Upper lobe of left lung (tissue), 6 donors: ENCODE measurements at regions not wholly inside any gene's neighbourhood (a gene's known extent, or its start where the extent isn't known, plus 50 kb on each side); places are given as distances from the start of the nearest gene placed in this dataset.

Source experiments
- ATAC-seq, 2 donors: fragments of 200-7000 bp; cut with Tn5 transposase; one replicate each; pipeline ENCODE4 v1.9.1; 2022; ENCODE audit warnings: mild to moderate bottlenecking in 2 of 2, moderate library complexity in 2 of 2; ENCODE audit not compliant: low FRiP score in 2 of 2
- DNase-seq, 2 donors: peaks; one replicate each; pipeline ENCODE4 v3.0.0-alpha.2; 2019 to 2020
- H3K27ac ChIP-seq, 4 donors: fragments of 200-600 bp; sonication (generic); one replicate each; pipeline ENCODE4 v1.5.1; 2016 to 2019
- H3K27me3 ChIP-seq, 4 donors: fragments of 200-600 bp; sonication (generic); one replicate each; pipeline ENCODE4 v1.5.1; 2017 to 2019
- H3K36me3 ChIP-seq, 4 donors: fragments of 200-600 bp; sonication (generic); one replicate each; pipeline ENCODE4 v1.5.1; 2016 to 2019
- H3K4me1 ChIP-seq, 4 donors: fragments of 200-600 bp; sonication (generic); one replicate each; pipeline ENCODE4 v1.5.1; 2018 to 2019
- H3K4me3 ChIP-seq, 4 donors: fragments of 200-600 bp; sonication (generic); one replicate each; pipeline ENCODE4 v1.5.1; 2017 to 2019; ENCODE audit warnings: mild to moderate bottlenecking in 2 of 4, moderate library complexity in 1 of 4
- H3K9me3 ChIP-seq, 4 donors: fragments of 200-600 bp; sonication (generic); one replicate each; pipeline ENCODE4 v1.5.1; 2018 to 2019
- CTCF ChIP-seq, 6 experiments: fragments of 450-650 bp in 4 of 6; fragments of 200-600 bp in 2 of 6; sonication (generic) in 2 of 6; IDR thresholded peaks; one replicate each; pipeline ENCODE4 v1.5.1; 2016 to 2019; ENCODE audit warnings: antibody characterized with exemption in 6 of 6
- EP300 ChIP-seq, 4 donors: sonication (generic); formaldehyde crosslinking; IDR thresholded peaks; one replicate each; pipeline ENCODE4 v1.5.1; 2017; ENCODE audit warnings: antibody characterized with exemption in 4 of 4, control low read depth in 2 of 4
- POLR2A ChIP-seq, 4 donors: fragments of 450-650 bp; IDR thresholded peaks; one replicate each; pipeline ENCODE4 v1.5.1; 2016 to 2017; ENCODE audit warnings: antibody characterized with exemption in 4 of 4, mild to moderate bottlenecking in 2 of 4
- POLR2AphosphoS5 ChIP-seq, 2 donors: sonication (generic); formaldehyde crosslinking; IDR thresholded peaks; one replicate each; pipeline ENCODE4 v1.5.1; 2017; ENCODE audit warnings: antibody characterized with exemption in 2 of 2
- WGBS, 2 donors: methylation state at CpG; one replicate each; pipeline ENCODE4 v1.1.5; 2017 to 2018; 5-methylcytosine and 5-hydroxymethylcytosine counted together
- donor health status: DM: no; HTN: no; CAD: no; lungs with moderate emphysema.
- donor health status: DM: no; HTN: yes; CAD: no; lungs with severe emphysema.

GRCh38 chr12:18953505-18953904 lies 176.0 kb upstream of the PLEKHA5 start:
- WGBS, 2 donors: 11 to 15% methylated on average over 1 of the region's 1 CpG
- no peak for DNase-seq
- no peak overlapping the region for H3K27ac ChIP-seq

GRCh38 chr12:18955594-18955993 lies 173.9 kb upstream of the PLEKHA5 start:
- DNase-seq: no peak
- Histone ChIP-seq H3K36me3 (no peaks in the 10 kb centered on the region), H3K27ac (no peak overlapping the region), H3K4me3 (no peak overlapping the region), H3K9me3 (no peaks in the 10 kb centered on the region), H3K4me1 (peaks cover 0 to 2% (median 0%) of the 10 kb centered on the region in 4 donors), H3K27me3 (no peaks in the 10 kb centered on the region)
- 76 to 85% methylated on average over 3 of the region's 3 CpGs for WGBS, 2 donors
- ATAC-seq: no peak
- no peak for TF ChIP-seq EP300 (IDR thresholded peaks at IDR 0.05)
- no peak for TF ChIP-seq POLR2A (IDR thresholded peaks at IDR 0.05)
- TF ChIP-seq CTCF (IDR thresholded peaks at IDR 0.05): no peak
- no peak for TF ChIP-seq POLR2AphosphoS5 (IDR thresholded peaks at IDR 0.05)

More at GRCh38 chr12:18953505-18953904, 176.0 kb upstream of the PLEKHA5 start:
- no peak overlapping the region for H3K4me3 ChIP-seq
- H3K4me1 ChIP-seq: peaks cover 0 to 2% (median 0%) of the 10 kb centered on the region in 4 donors
- TF ChIP-seq CTCF (IDR thresholded peaks at IDR 0.05) (no peak), POLR2AphosphoS5 (IDR thresholded peaks at IDR 0.05) (no peak), POLR2A (IDR thresholded peaks at IDR 0.05) (no peak), EP300 (IDR thresholded peaks at IDR 0.05) (no peak)
- no peaks in the 10 kb centered on the region for H3K36me3 ChIP-seq
- no peak for ATAC-seq
- no peaks in the 10 kb centered on the region for H3K27me3 ChIP-seq
- H3K9me3 ChIP-seq: no peaks in the 10 kb centered on the region

GRCh38 chr12:18965203-18965602 lies 164.3 kb upstream of the PLEKHA5 start:
- Histone ChIP-seq H3K36me3 (no peaks in the 10 kb centered on the region), H3K9me3 (no peaks in the 10 kb centered on the region), H3K27me3 (no peaks in the 10 kb centered on the region), H3K4me3 (no peak overlapping the region), H3K4me1 (peaks cover 0 to 12% (median 5%) of the 10 kb centered on the region in 4 donors), H3K27ac (no peak overlapping the region)
- TF ChIP-seq POLR2A (IDR thresholded peaks at IDR 0.05) (no peak), CTCF (IDR thresholded peaks at IDR 0.05) (no peak), EP300 (IDR thresholded peaks at IDR 0.05) (no peak)
- peak in 1 of 2 donors; percentile 15 for ATAC-seq
- DNase-seq: peak in 1 of 2 donors; percentile 43
- WGBS, 2 donors: 65 to 80% methylated on average over 2 of the region's 2 CpGs

GRCh38 chr12:18966954-18967353 lies 162.6 kb upstream of the PLEKHA5 start:
- DNase-seq (no peak), ATAC-seq (no peak)
- H3K27me3 ChIP-seq: no peaks in the 10 kb centered on the region
- 63 to 96% methylated on average over 2 to 3 of the region's 3 CpGs for WGBS, 2 donors
- peaks cover 0 to 12% (median 5%) of the 10 kb centered on the region in 4 donors for H3K4me1 ChIP-seq
- no peak overlapping the region for H3K4me3 ChIP-seq
- H3K36me3 ChIP-seq: no peaks in the 10 kb centered on the region
- H3K9me3 ChIP-seq: no peaks in the 10 kb centered on the region
- TF ChIP-seq EP300 (IDR thresholded peaks at IDR 0.05) (no peak), POLR2AphosphoS5 (IDR thresholded peaks at IDR 0.05) (no peak), CTCF (IDR thresholded peaks at IDR 0.05) (no peak), POLR2A (IDR thresholded peaks at IDR 0.05) (no peak)
- no peak overlapping the region for H3K27ac ChIP-seq

GRCh38 chr12:18967814-18968213 lies 161.7 kb upstream of the PLEKHA5 start:
- TF ChIP-seq POLR2AphosphoS5 (IDR thresholded peaks at IDR 0.05) (peak in 1 of 2 donors; percentile 61), POLR2A (IDR thresholded peaks at IDR 0.05) (no peak), EP300 (IDR thresholded peaks at IDR 0.05) (peak in 1 of 4 donors; percentile 86), CTCF (IDR thresholded peaks at IDR 0.05) (peak in 1 of 6 experiments; percentile 4)
- H3K9me3 ChIP-seq: no peaks in the 10 kb centered on the region
- H3K27me3 ChIP-seq: no peaks in the 10 kb centered on the region
- no peaks in the 10 kb centered on the region for H3K36me3 ChIP-seq
- H3K27ac ChIP-seq: peak overlapping the region in 2 of 4 donors; percentile 3 to 8
- H3K4me3 ChIP-seq: no peak overlapping the region
- peaks cover 0 to 12% (median 5%) of the 10 kb centered on the region in 4 donors for H3K4me1 ChIP-seq
- WGBS, 2 donors: 40 to 48% methylated on average over 3 of the region's 3 CpGs
- DNase-seq (peak in 1 of 2 donors; percentile 74), ATAC-seq (peak; percentile 39 to 69)
